ENCODE measurements at regions not wholly inside any gene's neighbourhood (a gene's known extent, or its start where the extent isn't known, plus 50 kb on each side); places are given as distances from the start of the nearest gene placed in this dataset.

GRCh38 chr12:114611145-114612018, 72.6 kb downstream of the TBX3 start (continued):
- no peak for TF ChIP-seq E2F6 (IDR thresholded peaks at IDR 0.05; ENCODE audit: borderline replicate concordance in 1 of 2, extremely low read depth in 1 of 2, insufficient read depth in 1 of 2, insufficient read length in 1 of 2, low read depth in 1 of 2, low read length in 1 of 2, poor library complexity in 1 of 2, severe bottlenecking in 1 of 2)
- TF ChIP-seq PTBP1 (IDR thresholded peaks at IDR 0.05; ENCODE audit: low read depth, low read length), result no peak
- no peak for TF ChIP-seq SP2 (IDR thresholded peaks at IDR 0.05; ENCODE audit: extremely low read depth, low read depth, low read length, poor library complexity, severe bottlenecking)

DNA sequence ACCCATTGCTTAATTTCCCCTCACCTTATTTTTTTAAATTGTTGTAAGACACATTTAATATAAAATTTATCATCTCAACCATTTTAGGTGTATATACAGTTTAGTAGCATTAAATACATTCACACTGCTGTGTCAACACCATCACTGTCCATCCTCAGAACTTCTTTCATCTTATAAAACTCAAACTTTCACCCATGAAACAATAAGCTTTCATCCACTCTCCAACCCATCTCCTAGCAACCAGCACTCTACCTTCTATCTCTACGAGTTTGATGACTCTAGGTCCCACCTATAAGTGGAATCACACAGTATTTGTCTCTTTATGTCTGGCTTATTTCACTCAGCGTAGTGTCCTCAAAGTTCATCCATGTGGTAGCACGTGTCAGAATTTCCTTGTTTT, 75.5 kb downstream of the TBX3 start:
- no peaks in the 10 kb centered on the region for H3K79me2 ChIP-seq (ENCODE audit: control insufficient read depth, insufficient read depth, low read length)
- H3K36me3 ChIP-seq (ENCODE audit: control insufficient read depth, insufficient read depth, low read length), result no peaks in the 10 kb centered on the region
- H3K9me3 ChIP-seq (replicated peaks; ENCODE audit: control insufficient read depth, insufficient read depth, low read depth, low read length), result no peaks in the 10 kb centered on the region
- WGBS (ENCODE audit: insufficient coverage, low coverage, missing lambda C conversion rate), result 0% methylated on average over 3 of the region's 3 CpGs
- DNase-seq (ENCODE audit: extremely low read depth in 1 of 4, low spot score in 3 of 4), result no peak
- FAIRE-seq, result no peak
- H3K9me1 ChIP-seq (ENCODE audit: control insufficient read depth, insufficient read depth, low read length), result no peaks in the 10 kb centered on the region
- H3K27me3 ChIP-seq (ENCODE audit: control insufficient read depth in 2 of 2, insufficient read depth in 2 of 2, low read length in 2 of 2), result peaks cover 0 to 4% of the 10 kb centered on the region in 2 experiments; a peak in 1 of 5 replicates
- no peaks in the 10 kb centered on the region for H4K20me1 ChIP-seq (replicated peaks; ENCODE audit: control insufficient read depth, insufficient read depth, low read length)
- ChIA-PET CTCF (ENCODE audit: low intra/inter-chr PET ratio) (no interaction called here), POLR2A (no interaction called here)
- ATAC-seq, result no peak
- H2AFZ ChIP-seq (ENCODE audit: low read depth, low read length), result no peak overlapping the region
- H3K4me1 ChIP-seq (replicated peaks in 1 of 2; ENCODE audit: control insufficient read depth in 2 of 2, insufficient read depth in 2 of 2, low read length in 2 of 2), result no peaks in the 10 kb centered on the region
- in situ Hi-C loops (cut with MboI) (no loop called here), intact Hi-C loops (cut with micrococcal nuclease) (no loop called here)
- H3K9ac ChIP-seq (ENCODE audit: insufficient read depth in 1 of 2, low read depth in 2 of 2, low read length in 2 of 2), result no peak overlapping the region
- no peak overlapping the region for H3K27ac ChIP-seq (ENCODE audit: extremely low read depth, low read depth, low read length)
- no peak overlapping the region for H3K4me2 ChIP-seq (ENCODE audit: insufficient read depth, low read length)
- H3K4me3 ChIP-seq, result no peak overlapping the region
- BruUV-seq (replicated peaks), result no TSS peak
- TF ChIP-seq BRCA1 (IDR thresholded peaks at IDR 0.05) (no peak), BRCA1 (CRISPR knock-in tag; IDR thresholded peaks at IDR 0.05) (no peak), FOS (IDR thresholded peaks at IDR 0.05; ENCODE audit: extremely low read depth, insufficient read length) (no peak), ZNF696 (CRISPR knock-in tag; conservative IDR thresholded peaks at IDR 0.05) (no peak), HDAC2 (IDR thresholded peaks at IDR 0.05) (no peak)

All from K562 (cell line).